ENCODE measurements at regions not wholly inside any gene's neighbourhood (a gene's known extent, or its start where the extent isn't known, plus 50 kb on each side); places are given as distances from the start of the nearest gene placed in this dataset.
"Not testable (repeated sequence)": the region's sequence is repeated elsewhere in the genome, so short reads cannot be mapped to it uniquely, and the experiment has no call there.

DNA sequence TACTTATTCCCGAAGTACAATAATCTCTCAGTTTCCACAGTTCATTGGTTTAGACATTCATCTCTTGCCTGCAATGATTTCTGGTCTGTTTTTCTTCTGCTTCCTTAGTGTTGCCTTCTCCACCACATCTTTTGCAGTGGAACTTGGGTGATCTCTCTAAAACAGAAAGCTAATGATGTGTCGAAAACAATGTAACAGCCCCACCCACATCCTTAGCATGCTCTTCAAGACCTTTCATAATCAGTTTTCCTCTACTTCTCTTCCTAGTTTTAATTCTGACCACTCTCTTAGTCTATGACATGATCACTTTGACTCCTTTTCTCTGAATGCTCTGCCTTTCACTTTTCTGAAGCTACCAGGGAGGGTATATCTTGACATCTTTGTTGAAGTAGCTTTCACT is 1007.9 kb upstream of the CITED2 start:
- DNase-seq (ENCODE audit: low spot score) = no peak

DNA sequence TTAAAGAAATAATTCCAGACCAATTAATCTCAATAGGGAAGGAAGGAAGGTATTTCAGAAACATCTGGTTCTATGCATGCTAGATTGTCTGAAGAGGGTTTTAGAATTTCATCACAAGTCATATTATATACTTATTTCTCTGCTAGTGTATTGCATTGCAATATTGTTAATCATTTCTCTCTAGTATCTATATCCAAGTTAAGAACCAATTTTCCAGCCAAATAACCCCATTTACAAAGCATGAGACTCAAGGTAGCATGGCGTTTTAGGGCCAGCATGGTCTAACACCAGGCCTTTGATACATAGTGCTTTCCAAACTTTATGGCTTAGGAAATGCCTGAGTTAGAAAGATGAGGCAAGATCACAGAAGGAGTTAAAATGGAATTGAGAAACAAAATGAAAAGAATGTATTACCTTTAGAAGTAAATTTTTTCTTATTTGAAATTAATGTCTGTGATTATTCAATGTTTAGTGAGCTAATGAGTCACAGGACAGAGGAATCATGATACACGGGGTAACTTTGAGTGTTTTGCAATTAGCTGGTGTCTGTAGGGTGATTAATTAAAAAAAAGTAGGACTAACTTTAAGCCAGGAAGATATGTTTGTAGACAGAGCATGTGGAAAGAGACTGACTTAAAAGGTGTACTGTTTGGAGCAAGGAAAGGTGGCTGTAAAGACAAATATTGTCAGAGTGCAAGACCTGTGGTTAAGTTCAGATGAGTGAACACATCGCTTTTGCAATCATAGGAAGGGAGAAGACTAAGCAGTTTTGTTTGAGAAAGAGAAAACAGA is 1006.2 kb upstream of the CITED2 start:
- DNase-seq (ENCODE audit: low spot score) = no peak

DNA sequence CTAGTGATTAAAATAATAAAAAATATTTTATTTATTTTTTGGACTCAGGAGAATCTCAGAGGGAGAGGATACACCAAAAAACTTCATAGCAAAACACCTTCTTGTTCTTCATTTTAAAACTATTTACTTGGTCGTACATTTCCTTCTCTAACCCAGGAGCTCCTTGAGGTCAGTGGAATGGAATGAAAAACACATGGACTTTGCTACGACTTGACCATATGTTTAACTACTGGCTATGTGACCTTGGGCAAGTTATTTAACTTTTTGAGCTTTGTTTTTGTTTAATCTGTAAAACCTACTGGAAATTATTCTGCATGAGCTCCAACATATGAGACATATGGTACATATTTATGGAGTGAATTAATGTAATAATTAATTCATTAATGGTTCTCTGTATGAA is 1005.5 kb upstream of the CITED2 start:
- DNase-seq (ENCODE audit: low spot score) = peak; percentile 31

DNA sequence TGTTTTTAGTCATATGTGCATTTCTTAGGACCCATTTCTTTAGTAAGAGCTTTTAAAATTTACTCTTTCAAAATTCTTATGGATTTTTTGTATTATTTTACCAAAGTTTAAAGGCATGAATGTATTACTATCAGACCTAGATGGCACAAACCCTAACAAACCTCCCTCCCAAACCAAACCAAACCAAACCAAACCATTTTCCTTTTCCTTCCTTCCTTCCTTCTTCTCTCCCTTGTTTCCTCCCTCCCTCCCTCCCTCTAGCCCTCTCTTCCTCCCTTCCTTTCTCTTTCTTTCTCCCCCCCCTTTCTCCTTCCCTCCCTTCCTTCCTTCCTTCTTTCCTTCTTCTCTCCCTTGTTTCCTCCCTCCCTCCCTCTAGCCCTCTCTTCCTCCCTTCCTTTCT is 1001.8 kb upstream of the CITED2 start:
- DNase-seq (ENCODE audit: low spot score) = no peak

DNA sequence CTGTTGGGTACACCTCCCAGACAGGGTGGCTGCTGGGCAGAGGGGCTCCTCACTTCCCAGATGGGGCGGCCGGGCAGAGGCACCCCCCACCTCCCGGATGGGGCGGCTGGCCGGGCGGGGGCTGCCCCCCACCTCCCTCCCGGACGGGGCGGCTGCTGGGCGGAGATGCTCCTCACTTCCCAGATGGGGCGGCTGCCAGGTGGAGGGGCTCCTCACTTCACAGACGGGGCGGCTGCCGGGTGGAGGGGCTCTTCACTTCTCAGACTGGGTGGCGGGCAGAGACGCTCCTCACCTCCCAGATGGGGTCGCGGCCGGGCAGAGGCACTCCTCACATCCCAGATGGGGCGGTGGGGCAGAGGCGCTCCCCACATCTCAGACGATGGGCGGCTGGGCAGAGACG is 999.3 kb upstream of the CITED2 start:
- DNase-seq (ENCODE audit: low spot score) = not testable (repeated sequence)

DNA sequence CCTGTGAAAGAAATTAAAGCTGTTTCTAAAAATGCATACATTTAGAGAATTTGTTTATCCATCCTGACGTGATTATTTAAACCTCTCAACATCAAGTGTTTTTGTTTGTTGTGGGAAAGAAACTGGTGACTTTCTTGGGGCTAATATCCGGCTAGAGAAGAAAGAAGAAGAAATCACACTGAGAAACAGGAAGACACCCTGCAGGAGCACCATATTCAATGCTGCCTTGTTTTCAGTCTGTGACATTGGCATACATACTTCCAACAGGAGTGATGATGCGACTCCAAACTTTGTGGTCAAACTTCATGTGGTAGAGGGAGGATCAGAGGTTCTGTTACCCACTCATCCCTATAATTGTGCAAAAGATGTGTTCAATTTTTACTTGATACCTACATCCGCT is 997.6 kb upstream of the CITED2 start:
- DNase-seq (ENCODE audit: low spot score) = no peak

DNA sequence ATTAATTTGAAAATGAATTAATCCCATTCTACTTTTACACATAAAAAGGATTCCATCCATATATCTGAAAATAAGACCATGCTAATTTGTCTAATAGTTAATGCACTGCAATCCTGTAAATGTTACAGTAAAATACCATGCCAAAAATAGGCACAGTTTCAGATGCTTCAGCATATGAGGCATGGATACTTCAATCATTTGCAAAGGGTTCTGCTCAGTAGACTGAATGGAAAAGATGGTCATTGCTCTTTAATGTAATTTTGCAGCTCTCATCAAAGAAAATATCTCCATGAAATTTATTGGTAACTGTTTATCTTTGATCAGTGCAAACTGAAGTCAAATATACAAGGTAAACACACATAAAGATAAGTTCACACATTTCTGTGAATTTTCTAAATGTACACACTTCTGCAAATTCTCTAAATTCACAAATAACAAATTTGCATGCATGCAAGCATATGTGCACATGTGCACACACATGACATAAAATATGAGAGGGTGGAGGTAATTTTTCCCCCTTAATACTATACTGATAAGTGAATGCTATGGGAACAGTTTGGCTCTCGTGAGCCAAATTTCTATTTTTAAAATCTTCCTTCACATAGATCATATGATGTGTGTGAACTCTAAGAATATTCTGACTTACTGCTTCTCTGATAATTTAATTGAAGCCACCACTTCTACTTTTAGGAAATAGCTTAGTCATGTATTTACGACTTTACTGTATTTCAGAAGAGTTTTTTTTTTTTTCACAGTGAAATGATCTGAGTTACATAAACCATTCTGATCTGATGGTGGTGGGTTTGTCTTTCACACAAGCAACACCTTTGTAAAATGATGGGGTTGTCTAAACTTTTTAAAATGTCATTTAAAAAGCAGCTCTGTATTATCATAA is 996.8 kb upstream of the CITED2 start:
- no peak for DNase-seq (ENCODE audit: low spot score)

DNA sequence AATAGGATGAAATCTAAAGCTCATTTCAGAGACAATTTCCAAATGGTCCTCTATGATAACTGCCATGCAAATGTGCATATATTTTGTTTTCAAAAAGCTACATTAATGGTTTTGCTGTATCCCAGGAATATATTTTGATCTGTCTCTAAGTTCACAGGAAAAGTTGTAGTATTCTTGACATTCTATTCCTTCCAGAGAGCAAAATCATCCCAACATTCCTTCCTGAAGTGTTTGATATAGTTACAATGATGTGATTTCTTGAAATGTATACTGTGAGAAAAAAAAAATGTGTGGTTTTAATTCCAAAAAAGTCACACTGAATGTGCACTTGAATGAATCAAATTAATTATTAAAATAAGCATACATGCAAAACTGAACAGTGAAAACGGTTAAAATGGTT is 996.0 kb upstream of the CITED2 start:
- DNase-seq (ENCODE audit: low spot score) = no peak

DNA sequence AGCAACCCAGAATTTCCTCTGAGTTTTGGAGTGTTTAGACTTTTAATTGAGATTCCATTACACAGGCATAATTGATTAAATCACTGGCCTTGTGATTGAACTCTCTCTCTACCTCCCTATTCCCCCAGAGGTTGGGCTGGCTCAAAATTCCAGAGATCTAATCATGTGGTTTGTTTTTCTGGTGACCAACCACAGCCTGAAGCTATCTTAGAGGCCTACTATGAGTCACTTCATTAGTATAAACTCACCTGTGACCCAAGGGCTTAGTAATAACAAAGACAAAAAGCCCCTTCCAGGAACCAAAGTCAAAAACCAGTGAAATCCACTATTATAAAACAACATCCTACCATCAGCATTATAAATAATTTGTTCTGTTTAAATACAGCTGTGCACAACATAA is 992.5 kb upstream of the CITED2 start:
- no peak for DNase-seq (ENCODE audit: low spot score)

DNA sequence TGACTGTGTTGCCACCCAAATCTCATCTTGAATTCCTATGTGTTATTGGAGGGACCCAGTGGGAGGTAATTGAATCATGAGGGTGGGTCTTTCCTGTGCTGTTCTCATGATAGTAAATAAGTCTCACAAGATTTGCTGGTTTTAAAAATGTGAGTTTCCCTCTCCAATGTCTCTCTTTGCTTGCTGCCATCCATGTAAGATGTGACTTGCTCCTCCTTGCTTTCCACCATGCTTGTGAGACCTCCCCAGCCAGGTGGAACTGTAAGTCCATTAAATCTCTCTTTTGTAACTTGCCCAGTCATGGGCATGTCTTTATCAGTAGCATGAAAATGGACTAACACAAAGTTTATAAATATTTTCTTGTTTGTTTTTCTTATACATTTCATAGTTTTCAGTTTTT is 990.5 kb upstream of the CITED2 start:
- no peak for DNase-seq (ENCODE audit: low spot score)

DNA sequence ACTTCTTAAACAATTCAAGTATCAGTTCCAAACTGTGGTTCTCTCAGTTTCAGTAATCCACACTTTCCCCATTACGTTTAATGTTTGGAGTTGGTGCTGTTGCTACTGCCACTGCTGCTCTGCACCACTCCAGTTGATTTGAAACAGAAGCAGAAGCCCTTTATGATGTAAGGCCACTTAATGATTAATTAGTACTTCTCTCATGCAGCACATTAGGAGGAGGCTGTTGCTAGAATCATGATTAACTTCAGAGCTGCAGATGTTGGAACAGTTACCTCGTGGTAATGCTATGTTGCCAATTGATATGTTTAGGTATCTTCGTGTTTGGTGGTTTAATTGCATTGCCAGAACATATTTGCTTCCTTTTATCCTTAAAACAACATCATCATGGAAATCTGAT is 986.2 kb upstream of the CITED2 start:
- DNase-seq (ENCODE audit: low spot score) = no peak

DNA sequence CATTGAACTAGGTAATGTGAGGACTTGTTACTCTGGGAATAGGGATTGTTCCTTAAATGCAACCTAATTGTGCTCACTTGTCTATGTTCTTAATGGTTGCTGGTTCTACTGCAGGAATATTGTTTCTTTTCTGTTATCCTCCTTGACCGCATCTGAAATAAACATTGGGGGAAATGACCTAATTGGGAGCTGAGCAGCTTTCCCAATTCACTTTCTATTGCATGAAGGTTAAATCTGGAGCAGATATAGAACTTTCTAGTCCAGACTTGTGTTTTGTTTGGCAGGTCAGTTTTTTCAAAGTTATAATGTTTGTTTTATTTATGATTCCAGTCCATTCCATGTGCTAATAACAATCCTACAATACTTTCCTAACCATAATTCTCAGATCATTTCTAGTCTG is 981.0 kb upstream of the CITED2 start:
- DNase-seq (ENCODE audit: low spot score) = no peak

DNA sequence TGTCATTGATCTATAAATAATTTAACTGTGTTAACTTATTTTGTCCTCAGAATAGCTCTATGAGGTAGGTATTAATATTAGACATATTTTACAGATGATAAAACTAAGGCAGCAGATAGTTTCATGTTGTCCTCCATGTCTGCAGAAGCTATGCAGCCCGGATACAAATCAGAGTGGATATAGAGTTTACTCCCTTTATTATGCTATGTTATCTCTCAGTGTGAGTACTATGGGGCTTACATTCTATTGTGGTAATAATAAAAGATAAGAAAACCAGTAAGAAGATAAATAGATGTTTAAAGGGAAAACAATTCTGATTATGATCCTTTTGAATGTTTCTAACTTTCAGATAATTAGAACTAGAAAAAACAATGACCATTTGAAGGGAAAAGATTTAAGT is 979.8 kb upstream of the CITED2 start:
- DNase-seq (ENCODE audit: low spot score) = no peak

DNA sequence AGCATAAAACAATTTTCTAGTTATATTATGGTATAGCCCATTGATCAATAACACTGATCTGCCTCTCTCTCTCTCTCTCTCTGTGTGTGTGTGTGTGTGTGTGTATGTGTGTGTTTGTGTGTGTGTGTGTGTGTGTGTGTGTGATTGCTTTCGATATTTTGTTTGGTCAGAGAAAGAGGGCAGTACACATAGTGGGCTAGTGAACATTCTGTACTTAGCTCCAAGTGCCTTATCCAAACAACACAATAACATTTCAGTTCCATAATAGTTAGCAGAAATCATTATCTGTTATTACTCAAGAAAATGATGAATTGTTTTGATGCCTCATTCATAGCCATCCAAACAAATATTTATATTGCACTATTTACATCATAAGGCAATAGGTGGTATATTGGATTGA is 979.1 kb upstream of the CITED2 start:
- DNase-seq (ENCODE audit: low spot score) = no peak

DNA sequence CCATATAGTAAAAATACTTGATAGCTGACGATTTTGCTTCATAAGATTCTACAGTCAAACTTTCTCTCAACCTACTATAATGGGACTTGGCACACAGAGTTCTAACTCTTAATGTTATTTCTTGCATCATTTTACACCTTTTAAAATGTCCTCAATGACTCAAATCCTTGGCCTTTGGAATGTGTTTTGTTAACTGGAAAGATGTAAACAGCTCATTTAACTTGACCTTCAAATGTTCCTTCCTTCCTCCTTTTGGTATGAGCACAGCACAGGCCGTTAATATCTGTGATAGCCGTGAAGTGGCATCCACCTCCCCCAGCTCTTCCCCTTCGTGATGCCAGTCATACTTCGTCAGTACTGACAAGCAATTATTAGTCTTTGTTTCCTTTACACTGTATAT is 972.0 kb upstream of the CITED2 start:
- DNase-seq (ENCODE audit: low spot score) = no peak

DNA sequence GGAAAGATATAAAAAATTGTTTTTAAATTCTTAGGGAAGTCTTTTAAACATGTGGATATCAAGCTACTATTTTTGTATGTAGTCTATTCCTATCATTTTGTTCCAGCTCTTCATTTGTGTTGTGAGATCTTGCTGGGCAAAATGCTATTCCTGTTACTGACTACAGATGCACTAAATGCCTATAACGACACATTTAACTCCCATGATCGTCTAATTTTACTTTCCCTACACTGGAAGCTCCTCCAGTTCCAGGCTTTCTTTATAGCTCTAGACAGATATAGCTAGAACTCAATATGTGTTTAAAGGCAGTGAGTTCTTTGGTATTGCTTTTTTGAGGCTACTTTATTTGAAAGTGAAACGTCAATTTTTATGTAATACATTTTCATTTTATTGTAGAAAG is 971.5 kb upstream of the CITED2 start:
- DNase-seq (ENCODE audit: low spot score) = no peak

DNA sequence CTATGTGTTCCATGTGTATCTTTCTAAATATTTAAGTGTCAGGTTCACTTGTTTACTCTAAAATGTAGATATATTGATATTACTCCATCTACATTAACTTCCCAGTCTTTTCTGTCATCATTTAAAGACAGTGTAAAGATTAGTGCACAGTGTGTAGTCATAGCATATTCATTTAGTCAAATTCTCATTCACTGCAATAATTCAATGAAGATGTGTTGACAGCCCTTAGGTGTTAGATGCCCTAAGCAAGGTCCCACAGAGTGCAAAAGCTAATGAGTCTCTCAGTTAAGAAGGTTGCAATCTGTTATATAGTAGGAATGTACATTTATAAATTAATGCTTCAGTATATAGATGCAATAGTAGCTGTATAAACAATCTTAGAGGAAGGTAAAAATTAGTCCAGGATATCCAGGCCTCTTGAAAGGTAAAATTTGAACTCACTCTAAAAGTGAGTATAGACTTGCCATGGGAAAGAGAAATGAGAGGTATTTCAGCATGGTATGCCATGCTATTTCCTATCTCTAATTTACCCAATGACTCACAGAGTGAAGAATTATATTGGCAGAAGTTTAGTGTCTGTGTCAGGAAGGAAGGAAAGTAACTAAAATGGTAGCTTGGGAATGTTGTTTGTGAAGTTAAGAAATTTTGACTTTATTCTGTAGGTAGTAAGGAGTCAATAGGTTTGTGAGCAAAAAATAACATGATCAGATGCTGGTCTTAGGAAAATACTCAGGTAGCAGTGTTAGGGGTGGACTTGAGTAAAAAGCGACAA is 969.9 kb upstream of the CITED2 start:
- peak; percentile 2 for DNase-seq (ENCODE audit: low spot score)

DNA sequence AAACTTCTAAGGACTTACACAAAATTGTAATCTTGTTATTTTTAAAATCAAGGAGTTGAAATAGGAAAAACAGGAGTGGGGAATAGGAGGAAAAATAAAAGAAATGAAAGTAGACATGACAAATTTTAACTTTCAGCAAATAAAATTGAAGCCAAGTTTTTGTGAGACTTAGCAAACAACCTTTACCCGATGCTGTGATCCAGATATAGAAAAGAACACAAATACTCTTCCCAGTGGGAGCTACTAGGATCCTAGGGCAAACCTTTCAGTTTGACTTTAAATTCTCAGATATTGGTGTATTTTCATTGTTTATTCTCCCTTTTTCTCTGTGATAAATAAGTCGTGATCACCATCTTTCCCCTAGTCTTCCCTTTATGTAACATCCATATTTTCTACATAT is 968.7 kb upstream of the CITED2 start:
- no peak for DNase-seq (ENCODE audit: low spot score)

DNA sequence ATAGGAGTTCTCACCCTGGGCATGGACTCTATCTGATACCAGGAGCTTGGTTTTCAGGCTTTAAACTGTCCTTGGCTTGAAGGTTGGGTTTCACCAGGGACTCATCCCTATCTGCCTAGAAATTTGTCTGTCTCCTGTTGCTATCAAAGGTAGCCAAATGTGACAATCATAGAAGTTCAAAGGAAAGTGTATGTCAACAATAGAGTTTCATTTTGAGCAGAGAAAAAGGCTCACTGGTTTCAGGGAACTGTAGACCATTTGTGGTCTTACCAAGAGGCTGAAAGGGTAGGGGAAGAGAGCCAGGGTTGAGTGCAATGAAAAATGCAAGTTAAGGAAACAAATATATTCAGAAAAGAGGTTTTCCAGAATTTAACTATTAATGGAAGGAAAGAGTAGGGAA is 966.8 kb upstream of the CITED2 start:
- no peak for DNase-seq (ENCODE audit: low spot score)

DNA sequence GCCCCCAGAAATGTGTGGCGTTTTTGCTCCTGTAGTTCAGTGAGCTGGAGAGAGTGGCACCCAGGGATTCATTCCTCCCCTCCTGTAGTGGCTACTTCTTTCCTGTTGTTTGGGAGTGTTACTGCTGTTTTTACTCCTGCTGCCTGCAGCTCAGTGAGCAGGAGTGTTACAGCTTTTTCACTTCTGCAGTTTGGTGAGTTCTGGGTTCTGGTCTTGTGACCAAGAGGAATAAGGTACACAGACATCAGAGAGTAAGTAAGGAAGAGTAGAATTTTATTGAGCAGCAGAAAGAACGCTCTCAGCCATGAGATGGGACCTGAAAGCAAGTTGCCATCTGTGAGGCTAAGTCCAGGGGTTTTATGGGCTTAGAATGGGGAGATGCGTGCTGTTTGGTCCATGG is 966.3 kb upstream of the CITED2 start:
- DNase-seq (ENCODE audit: low spot score) = no peak

DNA sequence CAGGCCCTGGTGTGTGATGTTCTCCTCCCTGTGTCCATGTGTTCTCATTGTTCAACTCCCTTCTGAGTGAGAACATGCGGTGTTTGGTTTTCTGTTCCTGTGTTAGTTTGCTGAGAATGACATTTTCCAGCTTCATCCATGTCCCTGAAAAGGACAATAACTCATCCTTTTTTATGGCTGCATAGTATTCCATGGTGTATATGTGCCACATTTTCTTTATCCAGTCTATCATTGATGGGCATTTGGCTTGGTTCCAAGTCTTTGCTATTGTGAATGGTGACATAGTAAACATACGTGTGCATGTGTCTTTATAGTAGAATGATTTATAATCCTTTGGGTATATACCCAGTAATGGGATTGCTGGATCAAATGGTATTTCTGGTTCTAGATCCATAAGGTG is 964.6 kb upstream of the CITED2 start:
- not testable (repeated sequence) for DNase-seq (ENCODE audit: low spot score)

DNA sequence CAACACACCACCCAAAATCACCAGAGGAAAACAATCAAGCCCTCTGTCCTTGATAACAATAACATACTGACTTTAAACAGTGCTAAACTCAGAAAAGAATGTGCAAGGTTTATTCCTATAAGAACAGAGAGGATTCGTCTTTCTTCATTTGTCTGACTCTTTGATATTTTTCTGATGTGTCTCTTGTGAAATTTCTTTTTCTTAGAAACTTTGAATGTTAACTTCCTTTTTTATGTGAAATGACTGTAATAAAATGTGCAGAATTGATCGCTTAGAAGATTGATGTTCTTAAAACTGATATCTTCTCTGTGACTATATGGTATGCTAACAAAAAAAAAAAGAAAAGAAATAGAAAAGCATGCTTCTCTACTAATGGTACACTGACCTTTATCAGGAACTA is 947.4 kb upstream of the CITED2 start:
- no peak for DNase-seq (ENCODE audit: low spot score)
